Mucosa of descending colon (tissue), 3 donors: ENCODE measurements at regions not wholly inside any gene's neighbourhood (a gene's known extent, or its start where the extent isn't known, plus 50 kb on each side); places are given as distances from the start of the nearest gene placed in this dataset.

ENCODE experiments used
- ATAC-seq: fragments of 200-7000 bp; cut with Tn5 transposase; one replicate; pipeline ENCODE4 v1.9.1; 2020; ENCODE audit warnings: mild to moderate bottlenecking, moderate library complexity
- DNase-seq, 3 donors: peaks; one replicate each; pipeline ENCODE4 v3.0.0-alpha.2; 2020
- H3K36me3 ChIP-seq: fragments of 200-600 bp; one replicate; pipeline ENCODE4 v1.8.0; 2021; ENCODE audit warnings: low read depth, mild to moderate bottlenecking
- H3K4me1 ChIP-seq: fragments of 200-600 bp; one replicate; pipeline ENCODE4 v1.8.0; 2021; ENCODE audit warnings: low read depth, mild to moderate bottlenecking
- H3K4me3 ChIP-seq: fragments of 200-600 bp; one replicate; pipeline ENCODE4 v1.8.0; 2021; ENCODE audit warnings: mild to moderate bottlenecking
- H3K9me3 ChIP-seq: fragments of 200-600 bp; one replicate; pipeline ENCODE4 v1.8.0; 2021; ENCODE audit warnings: mild to moderate bottlenecking
- CTCF ChIP-seq: fragments of 200-600 bp; IDR thresholded peaks from one replicate; pipeline ENCODE4 v1.8.0; 2022; ENCODE audit warnings: antibody characterized with exemption, mild to moderate bottlenecking
- intact Hi-C, 2 donors: fragments of 100-400 bp; cut with DNase I in 1 of 2; cut with micrococcal nuclease in 1 of 2; formaldehyde crosslinking; loops; one replicate each; pipeline versions ENCODE4 v1.11.0 to v1.11.1; 2022; cut with DNase I, micrococcal nuclease
- donor health status: DM: no; HTN: no; CAD: no; lungs with moderate emphysema.
- donor health status: DM: no; HTN: no; CAD: no.
- donor health status: DM: no; HTN: yes; CAD: no.

GRCh38 chr20:56194042-56194441 is 54.5 kb upstream of the MC3R start:
- Histone ChIP-seq H3K36me3 (no peaks in the 10 kb centered on the region), H3K4me3 (no peak overlapping the region), H3K9me3 (peaks cover under 1% of the 10 kb centered on the region), H3K4me1 (no peaks in the 10 kb centered on the region)
- TF ChIP-seq CTCF, result no peak
- ATAC-seq, result no peak
- DNase-seq, result no peak
- intact Hi-C loops, result no loop called here

GRCh38 chr20:56195946-56196345 is 52.6 kb upstream of the MC3R start:
- Histone ChIP-seq H3K9me3 (peaks cover 19% of the 10 kb centered on the region), H3K4me3 (no peak overlapping the region), H3K36me3 (no peaks in the 10 kb centered on the region), H3K4me1 (no peaks in the 10 kb centered on the region)
- DNase-seq (no peak), ATAC-seq (no peak)
- intact Hi-C loops, result no loop called here
- no peak for TF ChIP-seq CTCF
